ENCODE measurements at regions not wholly inside any gene's neighbourhood (a gene's known extent, or its start where the extent isn't known, plus 50 kb on each side); places are given as distances from the start of the nearest gene placed in this dataset.
A peak's percentile ranks its signal among the peaks of the same experiment; 100 is the strongest.

- TF ChIP-seq CTCF (IDR thresholded peaks at IDR 0.05; ENCODE audit: low read depth, low read length) = no peak
- H3K4me3 ChIP-seq (ENCODE audit: low read depth, low read length) = no peak overlapping the region
- in situ Hi-C loops (cut with HindIII; ENCODE audit: low sequenced_read_pairs) = no loop called here
- no peak for DNase-seq (ENCODE audit: low read depth, low spot score)
Measured at GRCh38 chr2:172198361-172198760, 95.7 kb upstream of the DLX2 start.

- no peak overlapping the region for H3K4me3 ChIP-seq (ENCODE audit: low read depth, low read length)
- in situ Hi-C loops (cut with HindIII; ENCODE audit: low sequenced_read_pairs) = no loop called here
- TF ChIP-seq CTCF (IDR thresholded peaks at IDR 0.05; ENCODE audit: low read depth, low read length) = no peak
- DNase-seq (ENCODE audit: low read depth, low spot score) = no peak
Measured at GRCh38 chr2:172198908-172199307, 96.2 kb upstream of the DLX2 start.

- in situ Hi-C loops (cut with HindIII; ENCODE audit: low sequenced_read_pairs) = no loop called here
- peak; percentile 48 for DNase-seq (ENCODE audit: low read depth, low spot score)
- no peak overlapping the region for H3K4me3 ChIP-seq (ENCODE audit: low read depth, low read length)
- peak; percentile 54 for TF ChIP-seq CTCF (IDR thresholded peaks at IDR 0.05; ENCODE audit: low read depth, low read length)
Measured at GRCh38 chr2:172200495-172201085, 97.9 kb upstream of the DLX2 start.

GRCh38 chr2:172204309-172204708 is 101.6 kb upstream of the DLX2 start:
- in situ Hi-C loops (cut with HindIII; ENCODE audit: low sequenced_read_pairs) = no loop called here
- TF ChIP-seq CTCF (IDR thresholded peaks at IDR 0.05; ENCODE audit: low read depth, low read length) = no peak
- no peak for DNase-seq (ENCODE audit: low read depth, low spot score)
- H3K4me3 ChIP-seq (ENCODE audit: low read depth, low read length) = no peak overlapping the region

- no peak for TF ChIP-seq CTCF (IDR thresholded peaks at IDR 0.05; ENCODE audit: low read depth, low read length)
- in situ Hi-C loops (cut with HindIII; ENCODE audit: low sequenced_read_pairs) = no loop called here
- no peak overlapping the region for H3K4me3 ChIP-seq (ENCODE audit: low read depth, low read length)
- no peak for DNase-seq (ENCODE audit: low read depth, low spot score)
Measured at GRCh38 chr2:172204762-172205161, 102.1 kb upstream of the DLX2 start.

GRCh38 chr2:172205292-172205691 is 102.6 kb upstream of the DLX2 start:
- in situ Hi-C loops (cut with HindIII; ENCODE audit: low sequenced_read_pairs) = no loop called here
- TF ChIP-seq CTCF (IDR thresholded peaks at IDR 0.05; ENCODE audit: low read depth, low read length) = no peak
- no peak for DNase-seq (ENCODE audit: low read depth, low spot score)
- H3K4me3 ChIP-seq (ENCODE audit: low read depth, low read length) = no peak overlapping the region

- H3K4me3 ChIP-seq (ENCODE audit: low read depth, low read length) = no peak overlapping the region
- DNase-seq (ENCODE audit: low read depth, low spot score) = no peak
- TF ChIP-seq CTCF (IDR thresholded peaks at IDR 0.05; ENCODE audit: low read depth, low read length) = no peak
- in situ Hi-C loops (cut with HindIII; ENCODE audit: low sequenced_read_pairs) = no loop called here
Measured at GRCh38 chr2:172207911-172208310, 105.2 kb upstream of the DLX2 start.
